HG03039 (cell line): ENCODE measurements at regions not wholly inside any gene's neighbourhood (a gene's known extent, or its start where the extent isn't known, plus 50 kb on each side); places are given as distances from the start of the nearest gene placed in this dataset.
"Not testable (repeated sequence)": the region's sequence is repeated elsewhere in the genome, so short reads cannot be mapped to it uniquely, and the experiment has no call there.

Source experiments
- ATAC-seq: cut with Tn5 transposase; IDR thresholded peaks from one replicate; pipeline ENCODE4 v1.9.1; 2021; ENCODE audit warnings: mild to moderate bottlenecking, moderate library complexity; ENCODE audit not compliant: unreplicated experiment

- no peak for ATAC-seq
These were observed 956.1 kb upstream of the GOT2 start for GRCh38 chr16:59690216-59690615.

GRCh38 chr16:59688006-59688405 lies 953.9 kb upstream of the GOT2 start:
- no peak for ATAC-seq

GRCh38 chr16:59686405-59686804 lies 952.3 kb upstream of the GOT2 start:
- ATAC-seq = no peak

GRCh38 chr16:59684911-59685310 lies 950.8 kb upstream of the GOT2 start:
- ATAC-seq = no peak

- ATAC-seq = no peak
These were observed 949.6 kb upstream of the GOT2 start for GRCh38 chr16:59683709-59684108.

GRCh38 chr16:59665618-59666220 lies 931.6 kb upstream of the GOT2 start:
- no peak for ATAC-seq

- ATAC-seq = no peak
These were observed 924.5 kb upstream of the GOT2 start for GRCh38 chr16:59658572-59658971.

- no peak for ATAC-seq
These were observed 920.9 kb upstream of the GOT2 start for GRCh38 chr16:59655031-59655430.

GRCh38 chr16:59654455-59654854 lies 920.3 kb upstream of the GOT2 start:
- no peak for ATAC-seq

GRCh38 chr16:59651662-59652061 lies 917.5 kb upstream of the GOT2 start:
- no peak for ATAC-seq

GRCh38 chr16:59645194-59645593 lies 911.1 kb upstream of the GOT2 start:
- ATAC-seq = no peak

GRCh38 chr16:59635674-59636073 lies 901.6 kb upstream of the GOT2 start:
- no peak for ATAC-seq

GRCh38 chr16:59634951-59635350 lies 900.8 kb upstream of the GOT2 start:
- no peak for ATAC-seq

- no peak for ATAC-seq
These were observed 900.0 kb upstream of the GOT2 start for GRCh38 chr16:59634004-59634579.

GRCh38 chr16:59632276-59632855 lies 898.2 kb upstream of the GOT2 start:
- no peak for ATAC-seq

- ATAC-seq = not testable (repeated sequence)
These were observed 890.3 kb upstream of the GOT2 start for GRCh38 chr16:59624381-59624780.

GRCh38 chr16:59614466-59615240 lies 880.5 kb upstream of the GOT2 start:
- no peak for ATAC-seq

- not testable (repeated sequence) for ATAC-seq
These were observed 878.9 kb upstream of the GOT2 start for GRCh38 chr16:59612910-59613620.

GRCh38 chr16:59612094-59612493 lies 878.0 kb upstream of the GOT2 start:
- ATAC-seq = no peak

GRCh38 chr16:59611556-59611955 lies 877.4 kb upstream of the GOT2 start:
- ATAC-seq = no peak

GRCh38 chr16:59605706-59606105 lies 871.6 kb upstream of the GOT2 start:
- no peak for ATAC-seq
